ENCODE measurements at regions not wholly inside any gene's neighbourhood (a gene's known extent, or its start where the extent isn't known, plus 50 kb on each side); places are given as distances from the start of the nearest gene placed in this dataset.

GRCh38 chr16:29302976-29303375 is 103.5 kb downstream of the NPIPB11 start:
- no peak for TF ChIP-seq CTCF (IDR thresholded peaks at IDR 0.05 in 4 of 5, conservative IDR thresholded peaks at IDR 0.05 in 1 of 5)
- no peak for TF ChIP-seq POLR2A (IDR thresholded peaks at IDR 0.05)

Data from gastrocnemius medialis (tissue), 4 donors.